SK-N-SH (cell line): ENCODE measurements at regions not wholly inside any gene's neighbourhood (a gene's known extent, or its start where the extent isn't known, plus 50 kb on each side); places are given as distances from the start of the nearest gene placed in this dataset.
"Not testable (repeated sequence)": the region's sequence is repeated elsewhere in the genome, so short reads cannot be mapped to it uniquely, and the experiment has no call there.

ENCODE experiments used
- CTCF ChIA-PET: fragments of 300-600, 350-600 bp; formaldehyde crosslinking; extraction: SDS; loops from one replicate; lab custom pipeline; 2021; lab: Yijun Ruan, JAX
- POLR2A ChIA-PET: fragments of 350-600 bp; sonication (Branson Sonifier 250); formaldehyde crosslinking; extraction: SDS; loops from one replicate; lab custom pipeline; 2020; ENCODE audit warnings: antibody characterized with exemption, inconsistent platforms; lab: Yijun Ruan, JAX
- DNase-seq: peaks from one replicate; pipeline ENCODE4 v3.0.0; 2012
- H2AFZ ChIP-seq: fragments of 200-600 bp; sonication (generic); 2 replicates; pipeline ENCODE4 v1.8.1; 2016; ENCODE audit warnings: antibody characterized with exemption, mild to moderate bottlenecking, low read depth
- H3F3A ChIP-seq: fragments of 200-600 bp; sonication (generic); replicated peaks from 2 replicates; pipeline ENCODE3; 2016; ENCODE audit warnings: antibody characterized with exemption, mild to moderate bottlenecking; ENCODE audit not compliant: insufficient read depth
- H3K27ac ChIP-seq, 2 experiments: fragments of 200-500 bp in 1 of 2; fragments of 200-600 bp in 1 of 2; sonication (Bioruptor generic) in 1 of 2; sonication (generic), shearing (Covaris generic) in 1 of 2; 2 replicates each; pipeline versions ENCODE4 v1.5.1 to v1.6.1; 2014 to 2016; ENCODE audit warnings: low read depth in 2 of 2, inconsistent platforms in 1 of 2, low read length in 1 of 2, mild to moderate bottlenecking in 1 of 2, mixed read lengths in 1 of 2
- H3K27me3 ChIP-seq: fragments of 200-600 bp; sonication (generic), shearing (Covaris generic); 2 replicates; pipeline ENCODE4 v1.6.1; 2016; ENCODE audit warnings: mixed run types; ENCODE audit not compliant: insufficient read depth
- H3K36me3 ChIP-seq, 2 experiments: fragments of 200-500 bp in 1 of 2; fragments of 200-600 bp in 1 of 2; sonication (Bioruptor generic) in 1 of 2; sonication (generic) in 1 of 2; replicated peaks in 1 of 2; 2 replicates each; pipeline versions ENCODE3 to v1.5.1; 2014 to 2016; ENCODE audit warnings: low read length in 1 of 2, mild to moderate bottlenecking in 1 of 2; ENCODE audit not compliant: insufficient read depth in 2 of 2, control insufficient read depth in 1 of 2
- H3K4me1 ChIP-seq, 2 experiments: fragments of 200-500 bp in 1 of 2; fragments of 200-600 bp in 1 of 2; sonication (Bioruptor generic) in 1 of 2; sonication (generic), shearing (Covaris generic) in 1 of 2; 2 replicates each; pipeline versions ENCODE4 v1.5.1 to v1.6.1; 2014 to 2016; ENCODE audit warnings: low read depth in 1 of 2, low read length in 1 of 2, mixed run types in 1 of 2; ENCODE audit not compliant: insufficient read depth in 2 of 2, control insufficient read depth in 1 of 2
- H3K4me2 ChIP-seq: fragments of 200-600 bp; sonication (generic), shearing (Covaris generic); 2 replicates; pipeline ENCODE4 v1.6.1; 2017; ENCODE audit warnings: mixed run types
- H3K4me3 ChIP-seq, 2 experiments: fragments of 200-500 bp in 1 of 2; fragments of 200-600 bp in 1 of 2; sonication (Bioruptor generic) in 1 of 2; sonication (generic), shearing (Covaris generic) in 1 of 2; 2 replicates each; pipeline versions ENCODE4 v1.5.1 to v1.8.1; 2014 to 2016; ENCODE audit warnings: low read depth in 2 of 2, inconsistent platforms in 1 of 2, low read length in 1 of 2, mild to moderate bottlenecking in 1 of 2, mixed read lengths in 1 of 2, moderate library complexity in 1 of 2
- H3K79me2 ChIP-seq: fragments of 200-600 bp; sonication (generic); 2 replicates; pipeline ENCODE4 v1.8.1; 2017; ENCODE audit warnings: mild to moderate bottlenecking; ENCODE audit not compliant: insufficient read depth
- H3K9ac ChIP-seq: fragments of 200-600 bp; sonication (generic); 2 replicates; pipeline ENCODE4 v1.6.1; 2017; ENCODE audit warnings: mixed run types
- H3K9me2 ChIP-seq: fragments of 200-600 bp; sonication (generic); 2 replicates; pipeline ENCODE4 v1.6.1; 2017; ENCODE audit warnings: mixed run types
- H3K9me3 ChIP-seq: fragments of 200-600 bp; sonication (generic); 2 replicates; pipeline ENCODE4 v1.6.1; 2017; ENCODE audit warnings: mixed run types, mild to moderate bottlenecking, moderate library complexity
- H4K20me1 ChIP-seq: fragments of 200-600 bp; sonication (generic); 2 replicates; pipeline ENCODE4 v1.6.1; 2017; ENCODE audit warnings: mild to moderate bottlenecking, mixed run types; ENCODE audit not compliant: insufficient read depth
- EP300 ChIP-seq, 2 experiments: IDR thresholded peaks; 2 replicates each; pipeline versions ENCODE4 v1.4.0 to v1.6.1; 2012; ENCODE audit warnings: borderline replicate concordance in 1 of 2, low read depth in 1 of 2, low read length in 1 of 2
- EZH2phosphoT487 ChIP-seq: fragments of 200-600 bp; sonication (generic); IDR thresholded peaks from 2 replicates; pipeline ENCODE4 v1.6.1; 2017; ENCODE audit warnings: low read depth, mixed run types, mild to moderate bottlenecking, antibody characterized with exemption, moderate library complexity, borderline replicate concordance
- JUND ChIP-seq: IDR thresholded peaks from 2 replicates; pipeline ENCODE4 v1.4.0; 2012
- PBX3 ChIP-seq: IDR thresholded peaks from 2 replicates; pipeline ENCODE4; 2012
- SIN3A ChIP-seq: IDR thresholded peaks from 2 replicates; pipeline ENCODE4 v1.6.1; 2012; ENCODE audit warnings: low read depth, mild to moderate bottlenecking, low read length, moderate library complexity, borderline replicate concordance
- WGBS: methylation state at CpG from one replicate; pipeline ENCODE4 v1.1.6; 2017; ENCODE audit warnings: low lambda C conversion rate; 5-methylcytosine and 5-hydroxymethylcytosine counted together

- H3K27me3 ChIP-seq, H4K20me1 ChIP-seq, H2AFZ ChIP-seq, H3K27ac ChIP-seq, DNase-seq, H3K9me2 ChIP-seq, H3K4me2 ChIP-seq, H3K9ac ChIP-seq, H3K79me2 ChIP-seq, POLR2A ChIA-PET, H3F3A ChIP-seq, H3K4me3 ChIP-seq, H3K36me3 ChIP-seq, H3K4me1 ChIP-seq, H3K9me3 ChIP-seq: not testable (repeated sequence)
- 98% methylated on average over 2 of the region's 2 CpGs for WGBS
- CTCF ChIA-PET = interaction anchor here (0.7 kb wide), 1 partner anchor 35 kb away, joined by 3 read pairs; no protein-coding TSS in a partner anchor
These were observed 177.9 kb upstream of the KCTD7 start for GRCh38 chr7:66450814-66451213.

- H3K4me2 ChIP-seq, H3K27me3 ChIP-seq, H3F3A ChIP-seq, H3K36me3 ChIP-seq, CTCF ChIA-PET, H3K9me3 ChIP-seq, H3K4me3 ChIP-seq, POLR2A ChIA-PET, DNase-seq, H3K9ac ChIP-seq, H3K4me1 ChIP-seq, H3K27ac ChIP-seq, H2AFZ ChIP-seq, H3K9me2 ChIP-seq, H3K79me2 ChIP-seq, H4K20me1 ChIP-seq: not testable (repeated sequence)
- 94% methylated on average over 2 of the region's 2 CpGs for WGBS
These were observed 177.0 kb upstream of the KCTD7 start for GRCh38 chr7:66451713-66452112.

GRCh38 chr7:66452165-66452564 is 176.5 kb upstream of the KCTD7 start:
- Histone ChIP-seq H2AFZ (no peak overlapping the region), H3K9me2 (no peaks in the 10 kb centered on the region), H3K79me2 (no peaks in the 10 kb centered on the region), H3K4me3 (no peak overlapping the region), H3K27me3 (no peaks in the 10 kb centered on the region), H3K9me3 (no peaks in the 10 kb centered on the region), H3K4me2 (no peak overlapping the region), H3F3A (no peaks in the 10 kb centered on the region), H3K9ac (no peak overlapping the region), H4K20me1 (no peaks in the 10 kb centered on the region), H3K27ac (no peak overlapping the region), H3K4me1 (no peaks in the 10 kb centered on the region), H3K36me3 (peaks cover 0 to 5% of the 10 kb centered on the region in 2 experiments)
- POLR2A ChIA-PET = no interaction called here
- TF ChIP-seq EP300 (IDR thresholded peaks at IDR 0.05; ENCODE audit: borderline replicate concordance in 1 of 2, low read depth in 1 of 2, low read length in 1 of 2) = no peak
- no peak for TF ChIP-seq JUND
- 89% methylated on average over 2 of the region's 2 CpGs for WGBS
- DNase-seq = no peak
- CTCF ChIA-PET = interaction anchor here (0.7 kb wide), 1 partner anchor 246 kb away, joined by 3 read pairs; no protein-coding TSS in a partner anchor

GRCh38 chr7:66453340-66453739 is 175.3 kb upstream of the KCTD7 start:
- H3K36me3 ChIP-seq = peaks cover 0 to 1% of the 10 kb centered on the region in 2 experiments
- no peaks in the 10 kb centered on the region for H4K20me1 ChIP-seq
- no peaks in the 10 kb centered on the region for H3K27me3 ChIP-seq
- ChIA-PET POLR2A (no interaction called here), CTCF (no interaction called here)
- no peaks in the 10 kb centered on the region for H3K4me1 ChIP-seq
- H3K27ac ChIP-seq = no peak overlapping the region
- WGBS = 87% methylated on average over 6 of the region's 6 CpGs
- no peak for TF ChIP-seq PBX3
- TF ChIP-seq EZH2phosphoT487 = no peak
- no peak for TF ChIP-seq SIN3A
- no peak overlapping the region for H3K4me2 ChIP-seq
- no peaks in the 10 kb centered on the region for H3K9me3 ChIP-seq
- no peak overlapping the region for H2AFZ ChIP-seq
- H3K9me2 ChIP-seq = no peaks in the 10 kb centered on the region
- DNase-seq = no peak
- no peak overlapping the region for H3K4me3 ChIP-seq
- H3F3A ChIP-seq = no peaks in the 10 kb centered on the region
- H3K79me2 ChIP-seq = no peaks in the 10 kb centered on the region
- H3K9ac ChIP-seq = no peak overlapping the region
